ENCODE measurements at regions not wholly inside any gene's neighbourhood (a gene's known extent, or its start where the extent isn't known, plus 50 kb on each side); places are given as distances from the start of the nearest gene placed in this dataset.

DNA sequence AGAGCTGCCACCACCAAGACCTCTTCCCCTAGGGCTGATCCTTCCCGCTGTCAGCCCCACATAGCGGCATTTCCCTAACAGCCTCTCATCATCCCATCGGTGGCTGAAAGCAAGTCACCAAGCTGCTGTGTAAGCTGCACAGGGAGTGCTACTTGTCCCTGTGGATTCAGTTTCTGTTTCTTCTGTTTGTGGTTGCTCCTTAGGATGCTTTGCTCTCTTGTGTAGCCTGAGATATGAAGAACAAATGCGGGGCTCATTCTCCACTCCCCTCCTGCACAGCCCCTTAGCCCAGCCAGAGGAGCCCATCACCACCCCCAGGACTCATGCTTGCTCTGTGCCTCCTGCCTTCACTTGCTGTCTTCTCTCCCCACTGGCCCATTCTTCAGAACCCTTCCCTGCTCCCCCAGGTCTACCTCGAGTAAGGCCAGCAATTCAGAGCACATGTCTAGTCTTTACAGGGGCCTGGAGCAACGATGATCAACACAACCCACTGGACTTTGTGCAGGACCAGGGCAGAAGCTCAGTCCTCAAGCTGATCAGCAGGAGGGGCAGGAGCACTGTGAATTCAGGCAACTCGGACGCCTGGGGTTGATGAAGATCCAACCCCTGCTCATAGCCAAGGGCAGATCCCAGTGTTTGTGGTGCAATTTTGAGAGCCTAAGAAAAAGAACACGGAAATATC lies 82.6 kb upstream of the GALNT2 start:
- Histone ChIP-seq H2AFZ (ENCODE audit: low read length) (no peak overlapping the region), H3K79me2 (ENCODE audit: low read length) (peaks cover 18% of the 10 kb centered on the region), H3K27me3 (ENCODE audit: low read length) (peaks cover 35% of the 10 kb centered on the region; the same call in 1 of the 2 replicates), H3K9me3 (ENCODE audit: low read length) (peaks cover 21% of the 10 kb centered on the region), H3K4me1 (ENCODE audit: insufficient read depth, low read length) (peaks cover 4% of the 10 kb centered on the region), H3K36me3 (ENCODE audit: low read depth, low read length) (0 out of 2 replicates have a peak, but pooled peaks cover 5% of the 10 kb centered on the region), H3K9ac (ENCODE audit: low read length) (no peak overlapping the region), H3K9me2 (replicated peaks; ENCODE audit: low read length) (no peaks in the 10 kb centered on the region), H3F3A (ENCODE audit: low read length, unreplicated experiment) (peaks cover 4% of the 10 kb centered on the region), H3K4me2 (ENCODE audit: low read length) (no peak overlapping the region), H4K20me1 (ENCODE audit: low read length) (no peaks in the 10 kb centered on the region), H3K4me3 (ENCODE audit: low read length) (no peak overlapping the region), H3K27ac (ENCODE audit: low read length) (no peak overlapping the region)
- no peak for ATAC-seq
- TF ChIP-seq EZH2 (IDR thresholded peaks at IDR 0.05; ENCODE audit: low read length, unreplicated experiment) (no peak), EZH2phosphoT487 (IDR thresholded peaks at IDR 0.05; ENCODE audit: borderline replicate concordance, low read length) (no peak)
- TF ChIP-seq, protein P1, sequence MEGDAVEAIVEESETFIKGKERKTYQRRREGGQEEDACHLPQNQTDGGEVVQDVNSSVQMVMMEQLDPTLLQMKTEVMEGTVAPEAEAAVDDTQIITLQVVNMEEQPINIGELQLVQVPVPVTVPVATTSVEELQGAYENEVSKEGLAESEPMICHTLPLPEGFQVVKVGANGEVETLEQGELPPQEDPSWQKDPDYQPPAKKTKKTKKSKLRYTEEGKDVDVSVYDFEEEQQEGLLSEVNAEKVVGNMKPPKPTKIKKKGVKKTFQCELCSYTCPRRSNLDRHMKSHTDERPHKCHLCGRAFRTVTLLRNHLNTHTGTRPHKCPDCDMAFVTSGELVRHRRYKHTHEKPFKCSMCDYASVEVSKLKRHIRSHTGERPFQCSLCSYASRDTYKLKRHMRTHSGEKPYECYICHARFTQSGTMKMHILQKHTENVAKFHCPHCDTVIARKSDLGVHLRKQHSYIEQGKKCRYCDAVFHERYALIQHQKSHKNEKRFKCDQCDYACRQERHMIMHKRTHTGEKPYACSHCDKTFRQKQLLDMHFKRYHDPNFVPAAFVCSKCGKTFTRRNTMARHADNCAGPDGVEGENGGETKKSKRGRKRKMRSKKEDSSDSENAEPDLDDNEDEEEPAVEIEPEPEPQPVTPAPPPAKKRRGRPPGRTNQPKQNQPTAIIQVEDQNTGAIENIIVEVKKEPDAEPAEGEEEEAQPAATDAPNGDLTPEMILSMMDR (conservative IDR thresholded peaks at IDR 0.05; ENCODE audit: low read depth, low read length), result no peak
- BruUV-seq (replicated peaks), result no TSS peak
- CTCF ChIA-PET, result no interaction called here
- intact Hi-C loops (cut with micrococcal nuclease), result no loop called here
- no peak for DNase-seq
- POLR2A ChIA-PET (ENCODE audit: unreplicated experiment), result no interaction called here

GRCh38 chr1:229984992-229985612 lies 81.9 kb upstream of the GALNT2 start:
- ChIA-PET CTCF (no interaction called here), POLR2A (ENCODE audit: unreplicated experiment) (no interaction called here)
- no peaks in the 10 kb centered on the region for H3K9me2 ChIP-seq (replicated peaks; ENCODE audit: low read length)
- H3K9ac ChIP-seq (ENCODE audit: low read length), result no peak overlapping the region
- peaks cover 36% of the 10 kb centered on the region; the same call in 1 of the 2 replicates for H3K27me3 ChIP-seq (ENCODE audit: low read length)
- no TSS peak for BruUV-seq (replicated peaks)
- H3K36me3 ChIP-seq (ENCODE audit: low read depth, low read length), result 0 out of 2 replicates have a peak, but pooled peaks cover 5% of the 10 kb centered on the region
- no peak overlapping the region for H3K4me2 ChIP-seq (ENCODE audit: low read length)
- H3F3A ChIP-seq (ENCODE audit: low read length, unreplicated experiment), result no peaks in the 10 kb centered on the region
- intact Hi-C loops (cut with micrococcal nuclease), result no loop called here
- H3K4me3 ChIP-seq (ENCODE audit: low read length), result no peak overlapping the region
- ATAC-seq (no peak), DNase-seq (no peak)
- H3K4me1 ChIP-seq (ENCODE audit: insufficient read depth, low read length), result no peaks in the 10 kb centered on the region
- H2AFZ ChIP-seq (ENCODE audit: low read length), result no peak overlapping the region
- TF ChIP-seq EZH2phosphoT487 (IDR thresholded peaks at IDR 0.05; ENCODE audit: borderline replicate concordance, low read length) (no peak), EZH2 (IDR thresholded peaks at IDR 0.05; ENCODE audit: low read length, unreplicated experiment) (no peak)
- TF ChIP-seq, protein P1 (conservative IDR thresholded peaks at IDR 0.05; ENCODE audit: low read depth, low read length), result no peak
- no peaks in the 10 kb centered on the region for H4K20me1 ChIP-seq (ENCODE audit: low read length)
- peaks cover 21% of the 10 kb centered on the region for H3K9me3 ChIP-seq (ENCODE audit: low read length)
- H3K79me2 ChIP-seq (ENCODE audit: low read length), result peaks cover 18% of the 10 kb centered on the region
- H3K27ac ChIP-seq (ENCODE audit: low read length), result no peak overlapping the region

DNA sequence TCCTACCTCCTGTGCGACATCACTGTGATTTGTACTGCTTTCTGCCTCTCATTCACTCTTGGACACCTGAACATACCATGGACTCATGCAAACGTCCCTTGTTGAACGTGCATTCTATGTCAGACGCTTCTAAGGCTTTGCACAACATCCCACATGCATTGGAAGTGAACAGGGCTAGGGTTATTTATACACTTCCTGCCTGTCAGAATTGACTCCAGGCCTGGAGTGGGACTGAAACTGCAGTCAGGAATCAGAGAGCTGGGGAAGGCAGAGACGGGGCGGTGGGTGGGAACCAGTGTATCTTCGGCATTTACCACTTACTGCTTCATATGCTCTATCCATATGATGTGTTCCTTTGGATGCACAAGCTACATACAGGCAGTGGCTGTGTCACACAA lies 81.4 kb upstream of the GALNT2 start:
- Histone ChIP-seq H3F3A (ENCODE audit: low read length, unreplicated experiment) (no peaks in the 10 kb centered on the region), H3K9ac (ENCODE audit: low read length) (no peak overlapping the region), H3K27me3 (ENCODE audit: low read length) (peaks cover 40% of the 10 kb centered on the region; the same call in 1 of the 2 replicates), H4K20me1 (ENCODE audit: low read length) (no peaks in the 10 kb centered on the region), H3K36me3 (ENCODE audit: low read depth, low read length) (0 out of 2 replicates have a peak, but pooled peaks cover 4% of the 10 kb centered on the region), H2AFZ (ENCODE audit: low read length) (no peak overlapping the region), H3K4me3 (ENCODE audit: low read length) (no peak overlapping the region), H3K4me2 (ENCODE audit: low read length) (no peak overlapping the region), H3K4me1 (ENCODE audit: insufficient read depth, low read length) (no peaks in the 10 kb centered on the region), H3K27ac (ENCODE audit: low read length) (no peak overlapping the region), H3K9me3 (ENCODE audit: low read length) (peaks cover 17% of the 10 kb centered on the region), H3K9me2 (replicated peaks; ENCODE audit: low read length) (no peaks in the 10 kb centered on the region), H3K79me2 (ENCODE audit: low read length) (peaks cover 18% of the 10 kb centered on the region)
- ChIA-PET POLR2A (ENCODE audit: unreplicated experiment) (no interaction called here), CTCF (no interaction called here)
- DNase-seq (no peak), ATAC-seq (no peak)
- no TSS peak for BruUV-seq (replicated peaks)
- intact Hi-C loops (cut with micrococcal nuclease), result no loop called here
- TF ChIP-seq EZH2phosphoT487 (IDR thresholded peaks at IDR 0.05; ENCODE audit: borderline replicate concordance, low read length) (no peak), EZH2 (IDR thresholded peaks at IDR 0.05; ENCODE audit: low read length, unreplicated experiment) (no peak)
- TF ChIP-seq, protein P1 (conservative IDR thresholded peaks at IDR 0.05; ENCODE audit: low read depth, low read length), result no peak
